ENCODE measurements at regions not wholly inside any gene's neighbourhood (a gene's known extent, or its start where the extent isn't known, plus 50 kb on each side); places are given as distances from the start of the nearest gene placed in this dataset.

GRCh38 chr10:128360783-128361182, 234.6 kb upstream of the MKI67 start:
- H3K36me3 ChIP-seq (ENCODE audit: control insufficient read depth, insufficient read depth, low read length) = no peaks in the 10 kb centered on the region
- H3K4me3 ChIP-seq (ENCODE audit: low read depth, low read length) = no peak overlapping the region
- TF ChIP-seq CTCF (IDR thresholded peaks at IDR 0.05; ENCODE audit: insufficient read depth, low read length, poor library complexity, severe bottlenecking) = no peak
- H3K27me3 ChIP-seq (ENCODE audit: control insufficient read depth, insufficient read depth, low read length) = no peaks in the 10 kb centered on the region
- no peak for DNase-seq (ENCODE audit: low read depth)

GRCh38 chr10:128361487-128361886, 235.3 kb upstream of the MKI67 start:
- no peak overlapping the region for H3K4me3 ChIP-seq (ENCODE audit: low read depth, low read length)
- H3K36me3 ChIP-seq (ENCODE audit: control insufficient read depth, insufficient read depth, low read length) = no peaks in the 10 kb centered on the region
- TF ChIP-seq CTCF (IDR thresholded peaks at IDR 0.05; ENCODE audit: insufficient read depth, low read length, poor library complexity, severe bottlenecking) = no peak
- H3K27me3 ChIP-seq (ENCODE audit: control insufficient read depth, insufficient read depth, low read length) = no peaks in the 10 kb centered on the region
- no peak for DNase-seq (ENCODE audit: low read depth)

- Histone ChIP-seq H3K36me3 (ENCODE audit: control insufficient read depth, insufficient read depth, low read length) (no peaks in the 10 kb centered on the region), H3K4me3 (ENCODE audit: low read depth, low read length) (no peak overlapping the region), H3K27me3 (ENCODE audit: control insufficient read depth, insufficient read depth, low read length) (no peaks in the 10 kb centered on the region)
- no peak for TF ChIP-seq CTCF (IDR thresholded peaks at IDR 0.05; ENCODE audit: insufficient read depth, low read length, poor library complexity, severe bottlenecking)
- no peak for DNase-seq (ENCODE audit: low read depth)
These were observed 236.3 kb upstream of the MKI67 start for GRCh38 chr10:128362514-128362913.

GRCh38 chr10:128364631-128365030, 238.4 kb upstream of the MKI67 start:
- Histone ChIP-seq H3K36me3 (ENCODE audit: control insufficient read depth, insufficient read depth, low read length) (no peaks in the 10 kb centered on the region), H3K4me3 (ENCODE audit: low read depth, low read length) (no peak overlapping the region), H3K27me3 (ENCODE audit: control insufficient read depth, insufficient read depth, low read length) (no peaks in the 10 kb centered on the region)
- TF ChIP-seq CTCF (IDR thresholded peaks at IDR 0.05; ENCODE audit: insufficient read depth, low read length, poor library complexity, severe bottlenecking) = no peak
- no peak for DNase-seq (ENCODE audit: low read depth)

GRCh38 chr10:128365156-128365725, 239.0 kb upstream of the MKI67 start:
- no peak overlapping the region for H3K4me3 ChIP-seq (ENCODE audit: low read depth, low read length)
- no peak for TF ChIP-seq CTCF (IDR thresholded peaks at IDR 0.05; ENCODE audit: insufficient read depth, low read length, poor library complexity, severe bottlenecking)
- H3K36me3 ChIP-seq (ENCODE audit: control insufficient read depth, insufficient read depth, low read length) = no peaks in the 10 kb centered on the region
- DNase-seq (ENCODE audit: low read depth) = no peak
- H3K27me3 ChIP-seq (ENCODE audit: control insufficient read depth, insufficient read depth, low read length) = no peaks in the 10 kb centered on the region

GRCh38 chr10:128367807-128368206, 241.6 kb upstream of the MKI67 start:
- no peaks in the 10 kb centered on the region for H3K36me3 ChIP-seq (ENCODE audit: control insufficient read depth, insufficient read depth, low read length)
- DNase-seq (ENCODE audit: low read depth) = no peak
- H3K4me3 ChIP-seq (ENCODE audit: low read depth, low read length) = no peak overlapping the region
- no peaks in the 10 kb centered on the region for H3K27me3 ChIP-seq (ENCODE audit: control insufficient read depth, insufficient read depth, low read length)
- TF ChIP-seq CTCF (IDR thresholded peaks at IDR 0.05; ENCODE audit: insufficient read depth, low read length, poor library complexity, severe bottlenecking) = no peak

Data from kidney epithelial cell (primary cell).